ENCODE measurements at regions not wholly inside any gene's neighbourhood (a gene's known extent, or its start where the extent isn't known, plus 50 kb on each side); places are given as distances from the start of the nearest gene placed in this dataset.

DNA sequence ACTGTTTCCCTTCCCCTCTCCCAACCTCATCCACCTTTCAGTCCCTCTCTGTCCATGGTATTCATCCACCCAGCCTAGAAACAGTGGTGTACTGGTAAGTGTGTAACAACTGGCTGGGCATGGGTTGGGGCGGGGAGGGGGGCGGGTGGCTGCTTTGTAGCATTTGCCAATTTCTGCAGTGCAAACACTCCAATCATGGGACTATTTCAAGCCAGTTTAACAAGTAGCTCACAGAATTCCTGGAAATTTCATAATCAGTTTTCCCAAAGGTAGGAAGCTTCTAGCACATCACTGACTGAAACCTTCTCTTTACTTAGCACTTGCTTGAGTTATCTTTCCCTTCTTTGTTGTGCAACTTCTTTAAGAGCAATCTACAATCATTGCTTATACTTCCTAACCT, 100.8 kb upstream of the WASF3 start:
- no peak for DNase-seq (ENCODE audit: low spot score)

DNA sequence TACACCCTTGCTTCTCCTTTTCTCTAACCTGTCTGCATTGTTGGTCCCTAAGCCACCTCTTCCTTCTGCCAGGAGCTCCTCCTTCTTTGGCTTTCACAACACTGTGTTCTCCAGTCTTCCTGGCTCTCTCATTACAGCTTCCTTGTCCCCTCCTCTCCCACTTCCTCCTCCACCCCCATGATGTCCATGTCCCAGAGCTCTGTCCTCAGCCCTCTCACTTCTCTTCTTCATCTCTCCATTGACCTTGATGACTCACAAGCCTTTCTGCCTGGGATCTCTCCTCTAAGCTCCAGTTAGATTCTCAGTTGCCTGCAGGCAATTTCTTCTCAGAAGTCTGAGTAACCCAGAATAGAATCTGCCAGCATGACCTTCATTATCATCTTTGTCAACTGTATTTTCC, 100.3 kb upstream of the WASF3 start:
- DNase-seq (ENCODE audit: low spot score) = peak; percentile 22

DNA sequence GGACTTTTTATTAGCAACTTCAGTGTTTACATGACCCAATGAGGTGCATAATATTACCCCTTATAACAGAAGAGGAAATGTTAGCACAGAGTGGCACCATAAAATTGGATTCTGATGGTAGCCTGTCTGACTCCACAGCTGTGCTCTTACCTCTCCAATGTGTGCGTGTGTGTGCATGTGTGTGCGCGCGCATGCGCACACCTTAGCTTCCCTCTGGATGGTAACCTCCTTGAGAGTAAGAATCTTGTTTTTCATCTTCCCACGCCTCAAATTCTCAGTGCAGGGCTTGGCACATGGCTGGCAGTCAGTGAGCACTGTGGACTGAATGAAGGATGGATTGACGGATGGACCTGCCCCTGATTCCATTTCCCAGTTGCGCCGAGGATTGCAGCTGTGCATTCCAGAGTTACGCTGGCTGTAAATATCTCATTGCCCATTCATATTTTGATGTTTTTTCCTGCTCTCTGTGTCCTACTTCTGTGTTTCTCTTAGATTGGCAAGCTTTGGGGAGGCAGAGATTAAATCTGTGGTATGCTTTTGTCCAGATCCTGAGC, 99.2 kb upstream of the WASF3 start:
- no peak for DNase-seq (ENCODE audit: low spot score)

DNA sequence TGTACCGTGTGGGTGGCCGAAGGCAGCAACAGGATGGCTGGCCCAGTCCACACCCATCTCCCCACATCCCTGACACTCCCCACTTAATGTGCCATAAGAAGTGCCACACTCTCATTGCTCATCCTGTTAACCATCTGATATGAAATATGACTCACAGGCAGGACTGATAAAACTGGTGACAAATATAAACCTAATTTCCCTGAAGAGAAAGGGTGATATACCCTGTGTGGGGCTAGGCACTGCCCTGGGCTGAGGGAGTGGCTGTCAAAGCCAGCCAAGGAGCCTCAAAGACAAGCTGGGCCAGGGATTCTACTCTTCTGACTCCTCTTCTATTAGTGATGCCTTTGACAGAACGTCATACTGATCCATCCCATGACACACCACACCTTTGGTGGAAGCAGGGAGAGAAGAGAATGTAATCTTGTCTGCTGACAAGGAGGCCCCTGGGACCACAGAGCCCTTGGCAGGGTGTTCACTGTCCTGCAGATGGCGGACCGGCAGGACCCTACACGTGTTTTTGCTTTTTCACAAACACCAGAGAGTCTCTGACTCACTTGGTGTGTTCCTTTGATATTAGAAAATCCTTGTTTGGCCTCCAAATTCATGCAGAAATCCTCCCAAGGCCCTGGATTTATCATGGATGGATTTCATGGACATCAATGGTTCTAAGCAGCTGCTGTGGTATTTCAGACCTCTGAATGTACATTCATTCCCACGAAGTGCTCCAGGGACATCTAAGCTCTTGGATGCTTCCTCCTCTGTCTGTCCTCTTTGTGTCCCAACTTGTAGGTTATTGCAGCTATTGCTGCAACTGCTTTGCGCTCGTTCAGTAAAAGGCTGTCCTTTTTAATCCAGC, 98.0 kb upstream of the WASF3 start:
- no peak for DNase-seq (ENCODE audit: low spot score)

DNA sequence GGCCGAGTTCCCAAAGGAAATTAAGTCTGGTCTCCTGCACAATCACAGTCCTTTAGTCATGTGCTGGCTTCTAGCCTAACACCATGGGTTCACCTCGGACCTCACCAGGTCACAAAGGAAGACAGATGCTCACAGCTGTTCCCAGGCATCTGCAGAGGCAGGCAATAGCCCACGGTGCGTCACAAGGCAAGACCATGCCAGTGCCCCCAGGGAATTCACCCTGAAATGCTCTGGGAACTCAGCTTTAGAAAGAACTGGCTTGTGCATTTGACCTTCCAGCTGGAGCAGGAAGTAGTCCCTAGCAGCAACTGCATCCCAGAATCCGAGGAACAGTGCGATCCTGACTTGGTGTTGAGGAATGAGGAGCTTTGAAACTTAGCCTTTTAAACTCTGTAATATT, 96.8 kb upstream of the WASF3 start:
- DNase-seq (ENCODE audit: low spot score) = no peak

DNA sequence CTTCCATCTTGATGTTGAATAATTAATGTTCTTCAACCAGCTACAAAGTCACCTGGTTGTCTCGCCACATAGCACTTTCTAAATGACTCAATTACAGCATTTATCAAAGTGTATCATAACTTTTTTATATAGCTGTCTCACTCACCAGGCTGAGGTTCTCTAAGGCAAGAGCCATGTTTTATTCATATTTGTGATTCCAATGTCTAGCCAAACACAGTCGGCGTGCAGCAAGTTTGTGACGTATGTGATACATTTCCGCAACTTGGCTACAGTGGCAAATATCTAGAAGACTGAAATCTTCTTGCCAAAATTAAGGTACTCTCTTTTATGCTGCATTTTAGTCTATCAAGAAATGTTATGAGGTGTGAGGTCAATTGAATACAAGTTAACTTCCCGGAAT, 94.2 kb upstream of the WASF3 start:
- no peak for DNase-seq (ENCODE audit: low spot score)

DNA sequence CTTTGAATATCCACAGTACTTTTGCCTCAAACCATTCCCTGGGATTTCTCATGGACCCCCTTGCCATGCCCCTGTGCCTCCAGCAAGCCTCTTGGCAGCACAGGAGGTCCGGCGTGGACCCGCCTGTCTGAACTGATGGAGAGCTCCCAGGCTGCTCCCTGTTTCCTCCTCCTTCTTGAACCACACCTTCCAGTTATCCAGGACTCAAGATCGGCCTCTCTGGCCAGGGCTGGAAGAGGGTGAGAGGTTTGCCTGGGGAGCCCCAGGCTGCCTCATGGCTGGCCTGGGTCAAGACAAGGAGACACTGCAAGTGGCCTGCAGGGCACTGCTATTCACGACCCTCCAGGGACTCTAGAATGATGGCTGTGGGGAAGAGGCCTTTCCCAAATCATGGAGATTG, 93.6 kb upstream of the WASF3 start:
- DNase-seq (ENCODE audit: low spot score) = no peak

DNA sequence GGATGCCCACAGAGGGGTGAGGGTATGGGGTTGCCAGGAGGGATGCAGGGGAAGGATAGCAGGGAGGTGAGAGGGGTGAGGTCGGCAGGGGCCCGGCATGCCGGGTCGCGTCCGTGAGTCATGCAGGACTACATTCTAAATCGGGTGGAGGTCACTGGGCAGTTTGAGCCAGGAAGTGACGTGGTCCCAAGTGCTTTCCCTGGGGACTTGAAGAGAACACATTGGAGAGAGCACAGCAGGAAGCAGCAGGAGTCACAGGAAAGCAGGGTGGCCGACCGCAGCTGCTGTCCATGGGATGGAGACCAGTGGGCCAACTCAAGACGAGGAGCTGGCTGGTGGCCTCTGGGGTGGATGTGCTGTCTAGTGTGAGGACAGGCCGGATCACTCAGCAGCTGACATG, 92.0 kb upstream of the WASF3 start:
- DNase-seq (ENCODE audit: low spot score) = no peak

DNA sequence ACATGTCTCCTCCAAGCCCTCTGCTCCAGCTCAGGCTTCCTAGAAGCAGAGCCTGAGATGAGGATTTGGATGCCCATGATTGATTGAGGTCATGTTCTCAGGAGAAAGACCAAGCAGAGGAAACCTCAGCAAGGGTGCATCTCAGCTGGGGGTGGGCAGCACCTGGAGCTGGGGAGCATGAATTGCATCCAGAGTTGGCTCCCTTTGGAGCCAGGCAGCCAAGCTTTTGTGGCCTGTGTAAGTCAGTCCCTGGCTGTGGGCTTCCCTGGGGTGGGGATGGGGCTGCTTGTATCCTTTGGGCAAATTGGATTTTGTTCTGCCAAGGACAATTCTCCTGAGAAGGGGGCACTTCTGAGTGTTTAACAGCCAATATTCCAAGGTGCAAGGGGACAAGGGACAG, 91.5 kb upstream of the WASF3 start:
- no peak for DNase-seq (ENCODE audit: low spot score)

DNA sequence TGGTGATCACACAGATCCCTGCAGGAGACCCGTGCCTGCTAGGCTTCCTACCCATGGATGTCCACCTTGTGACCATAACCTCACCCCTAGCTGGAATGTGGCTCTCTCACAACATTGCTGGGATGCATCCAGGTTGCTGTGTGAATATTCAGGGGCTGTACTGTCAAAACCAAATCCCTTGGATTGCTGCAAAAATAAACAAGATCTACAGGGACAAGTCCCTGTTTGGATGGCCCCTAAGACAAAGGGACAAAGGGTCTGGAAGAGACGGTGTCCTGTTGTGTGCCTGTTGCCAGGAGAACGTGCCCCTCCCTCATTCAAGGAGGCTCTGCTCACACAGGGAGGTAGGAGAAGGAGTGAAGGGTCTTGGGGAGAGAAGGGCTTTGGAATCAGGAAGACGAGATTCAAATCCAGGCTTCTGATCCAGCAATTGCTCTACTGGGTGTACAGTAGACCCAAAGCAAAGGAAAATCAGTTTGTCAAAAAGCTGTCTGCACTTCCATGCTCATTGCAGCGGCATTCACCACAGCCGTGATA, 89.2 kb upstream of the WASF3 start:
- no peak for DNase-seq (ENCODE audit: low spot score)

DNA sequence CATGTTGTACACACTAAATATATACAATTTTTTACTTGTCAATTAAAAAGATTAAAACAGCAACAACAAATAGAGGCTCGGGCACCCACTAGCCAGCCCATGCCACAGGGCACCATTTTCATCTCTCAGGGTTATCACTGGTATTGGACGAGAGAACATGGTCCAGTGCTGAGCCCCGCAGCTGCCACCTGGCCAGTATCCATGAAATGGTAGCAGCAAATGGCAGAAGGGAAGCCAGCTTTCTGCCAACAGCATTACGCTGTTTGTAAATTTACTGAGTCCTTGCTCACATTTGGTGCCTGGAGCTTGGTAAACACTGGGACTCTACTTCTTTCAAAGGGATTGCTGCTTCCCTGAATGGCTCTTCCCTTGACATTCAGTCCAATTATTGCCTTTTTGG, 87.9 kb upstream of the WASF3 start:
- no peak for DNase-seq (ENCODE audit: low spot score)

DNA sequence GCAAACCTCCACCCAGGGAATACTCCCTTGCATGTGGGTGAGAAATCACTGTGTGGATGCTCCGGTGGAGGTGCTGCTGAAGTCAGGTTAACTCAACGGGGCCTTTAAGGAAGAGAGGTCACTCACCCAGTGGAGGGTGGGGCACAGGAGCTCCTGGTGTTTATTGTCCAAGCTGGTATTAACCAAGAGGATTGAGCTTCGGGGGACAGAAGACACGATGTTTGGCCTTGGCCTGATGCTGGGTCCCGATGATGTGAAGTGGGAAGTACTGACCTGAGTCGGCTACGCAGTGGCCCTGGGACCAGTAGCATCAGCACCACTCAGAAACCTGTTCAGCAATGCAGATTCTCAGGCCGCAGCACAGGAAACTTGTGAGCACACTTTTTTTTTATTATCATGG, 85.7 kb upstream of the WASF3 start:
- no peak for DNase-seq (ENCODE audit: low spot score)

DNA sequence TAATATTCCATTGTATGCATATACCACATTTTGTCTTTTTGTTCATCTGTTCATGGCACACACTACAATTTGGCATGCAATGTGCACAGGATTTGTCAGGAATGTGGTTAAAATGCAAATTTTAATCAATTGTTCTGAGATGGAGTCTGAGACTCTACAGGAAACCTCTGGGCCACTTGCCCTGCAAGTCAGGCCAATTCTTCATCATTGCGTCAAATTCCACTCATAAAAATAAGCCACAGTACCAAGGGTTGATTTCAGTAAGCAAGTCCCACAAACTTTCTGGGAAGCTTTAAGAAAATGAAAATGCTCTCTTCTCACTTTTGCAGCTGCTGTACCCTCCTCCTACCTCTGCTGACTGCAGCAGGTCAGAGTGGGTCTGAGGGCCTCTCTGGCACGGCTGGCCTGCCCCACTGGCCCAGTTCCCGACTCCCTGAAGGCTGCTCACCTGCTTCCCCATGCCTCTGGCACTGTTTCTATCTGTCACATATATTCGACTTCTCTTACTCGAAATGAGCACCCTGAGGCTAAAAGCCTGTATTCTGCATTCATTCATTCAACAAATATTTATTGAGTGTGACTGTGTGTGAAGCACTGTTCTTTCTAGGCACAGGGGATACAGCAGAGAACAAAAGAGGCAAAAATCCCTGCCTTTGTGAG, 83.8 kb upstream of the WASF3 start:
- DNase-seq (ENCODE audit: low spot score) = no peak

DNA sequence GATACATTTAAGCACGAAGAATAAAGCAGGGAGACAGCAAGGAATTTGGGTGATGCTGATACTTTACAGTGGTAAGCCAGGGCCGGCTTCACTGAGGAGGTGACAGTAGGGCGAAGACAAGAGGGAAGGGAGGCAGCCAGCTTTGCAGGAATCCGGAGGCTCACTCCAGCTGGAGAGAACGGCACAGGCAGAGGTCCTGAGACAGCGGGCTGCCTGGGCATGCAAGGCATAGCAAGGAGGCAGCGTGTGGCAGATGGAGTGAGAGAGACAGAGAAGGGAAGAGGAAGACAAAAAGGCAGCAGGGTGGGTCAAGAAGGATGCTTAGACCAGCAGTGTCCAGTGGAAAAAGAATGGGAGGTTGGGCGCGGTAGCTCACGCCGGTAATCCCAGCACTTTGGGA, 83.2 kb upstream of the WASF3 start:
- DNase-seq (ENCODE audit: low spot score) = no peak

DNA sequence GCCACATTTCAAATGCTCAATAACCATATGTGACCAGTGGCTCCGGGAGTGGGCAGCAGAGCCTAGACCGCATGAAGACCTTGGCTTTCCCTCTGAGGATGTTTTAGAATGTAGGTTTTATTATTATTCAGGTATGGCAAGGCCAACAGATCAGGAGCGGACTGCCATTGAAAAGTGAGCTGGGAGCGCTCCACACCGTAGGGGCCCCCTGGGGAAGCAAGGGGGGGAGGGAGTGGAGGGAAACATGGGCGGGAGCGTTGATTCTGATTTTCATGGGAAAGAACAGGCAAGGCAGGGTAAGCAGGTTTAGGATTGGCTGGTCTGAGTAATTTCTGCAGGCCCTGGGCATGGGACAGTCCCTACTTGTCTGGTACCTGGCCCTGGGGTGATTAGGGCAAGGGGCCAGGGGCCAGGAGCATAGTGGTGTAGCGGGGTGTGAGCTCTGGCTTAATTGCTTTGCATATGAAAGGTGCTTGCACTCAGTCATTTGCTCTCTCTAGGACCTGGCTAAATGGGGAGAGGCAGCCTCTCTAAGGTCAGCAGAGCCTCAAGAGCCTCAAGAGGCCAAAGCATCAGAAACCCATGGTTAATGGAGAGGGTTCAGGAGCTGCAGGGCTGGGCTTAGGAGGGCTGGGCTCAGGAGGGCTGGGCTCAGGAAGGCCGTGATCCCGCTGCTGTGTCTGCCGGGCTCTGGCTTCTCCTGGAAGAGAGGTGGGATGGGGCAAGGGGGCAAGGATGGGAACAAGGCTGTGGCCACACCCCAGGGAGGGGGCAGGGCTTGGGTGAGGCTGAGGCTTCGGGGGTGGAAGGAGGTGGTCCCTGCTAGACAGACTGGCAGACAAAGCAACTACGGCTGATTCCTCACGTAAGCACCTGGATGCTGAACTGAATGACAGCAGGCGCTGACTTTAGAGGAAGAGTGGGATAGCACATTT, 82.0 kb upstream of the WASF3 start:
- no peak for DNase-seq (ENCODE audit: low spot score)

DNA sequence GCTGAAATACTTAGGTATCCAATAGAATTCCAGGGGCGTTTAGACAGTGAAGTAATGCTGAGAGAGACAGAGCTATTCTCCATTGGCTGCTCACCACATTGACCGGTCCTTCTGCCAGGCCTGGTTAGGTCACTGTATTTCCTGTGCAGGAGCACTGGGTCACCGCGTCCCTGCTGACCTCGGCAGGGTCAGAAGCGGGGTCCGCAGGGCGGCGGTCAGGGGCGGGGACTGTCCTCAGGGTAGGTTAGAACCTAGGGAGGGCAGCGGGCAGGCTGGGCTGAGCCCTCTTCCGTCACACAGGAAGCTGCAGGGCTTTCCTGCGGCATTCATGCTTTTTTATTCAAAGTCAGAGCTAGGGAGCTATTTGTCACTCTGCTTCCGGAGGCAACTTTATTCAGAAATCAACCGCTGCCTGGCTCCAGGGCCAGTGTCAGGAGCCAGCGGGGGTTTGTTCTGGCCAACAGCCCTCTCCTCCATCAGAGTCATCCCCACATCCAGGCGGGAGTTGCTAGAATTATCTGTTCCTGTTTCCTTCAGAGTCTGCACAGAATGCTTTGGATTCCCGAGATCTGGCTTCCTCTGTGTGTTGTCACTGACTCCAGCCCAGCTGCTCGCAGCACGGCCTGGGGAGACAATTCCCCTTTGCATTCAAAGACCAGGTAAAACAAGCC, 81.2 kb upstream of the WASF3 start:
- DNase-seq (ENCODE audit: low spot score) = no peak

DNA sequence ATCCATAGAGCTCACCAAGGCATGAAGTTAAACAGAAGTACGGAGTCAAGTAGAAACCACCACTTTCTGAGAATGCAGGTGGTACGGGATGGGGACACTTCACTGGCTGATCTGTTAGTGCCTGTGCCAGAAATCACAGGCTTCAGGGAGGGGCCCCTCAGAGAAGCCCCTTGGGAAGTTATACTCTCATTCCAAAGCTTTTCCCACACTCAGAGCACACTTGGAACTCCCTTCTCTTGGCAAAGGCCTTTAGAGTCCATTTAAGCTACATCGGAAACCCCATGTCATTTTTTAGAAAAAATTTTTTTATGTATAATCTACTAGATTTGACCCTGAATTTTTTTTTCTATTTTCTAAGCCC, 80.7 kb upstream of the WASF3 start:
- DNase-seq (ENCODE audit: low spot score) = no peak

DNA sequence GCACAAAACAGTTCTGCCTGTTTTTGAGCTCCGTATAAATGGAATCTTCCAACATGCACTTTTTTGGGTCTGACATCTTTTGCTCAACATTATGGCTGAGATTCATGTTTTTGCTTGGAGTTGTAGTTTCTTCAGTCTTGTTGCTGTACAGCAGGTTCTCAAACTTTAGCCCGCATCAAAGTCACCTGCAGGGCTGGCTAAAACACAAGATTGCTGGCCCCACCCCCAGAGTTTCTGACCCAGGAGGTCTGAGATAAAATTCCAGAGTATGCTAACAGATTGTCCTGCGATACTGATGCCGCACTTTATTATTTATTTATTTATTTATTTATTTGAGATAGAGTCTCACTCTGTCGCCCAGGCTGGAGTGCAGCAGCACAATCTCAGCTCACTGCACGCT, 79.8 kb upstream of the WASF3 start:
- no peak for DNase-seq (ENCODE audit: low spot score)

DNA sequence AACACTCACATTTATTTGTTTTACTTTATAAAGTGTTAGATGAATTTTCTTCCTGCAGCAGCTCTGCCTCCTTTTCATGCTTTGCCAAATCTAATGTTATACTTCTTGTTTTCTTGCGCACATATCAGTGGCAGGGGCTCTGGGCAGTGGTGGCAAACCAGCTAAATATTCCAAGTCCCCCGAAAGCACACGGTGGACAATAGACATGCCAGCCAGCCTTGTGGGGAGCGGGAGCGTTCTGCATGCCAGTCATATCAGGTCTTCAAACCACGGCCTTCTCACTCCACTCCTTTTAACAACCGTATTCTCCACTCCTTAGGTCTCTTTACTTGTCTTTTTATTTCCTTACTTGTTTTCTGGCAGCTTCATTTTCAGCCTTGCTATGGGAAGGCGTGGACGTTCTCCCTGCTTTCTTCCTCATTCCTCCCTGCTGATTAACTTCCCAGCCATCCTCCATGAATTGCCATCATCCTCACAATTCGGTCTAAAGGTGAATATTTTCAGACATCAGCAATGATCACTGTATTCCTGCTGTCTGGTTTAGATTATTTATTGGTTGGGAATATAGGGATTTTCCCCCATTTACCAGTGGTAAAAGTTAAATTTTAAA, 77.1 kb upstream of the WASF3 start:
- DNase-seq (ENCODE audit: low spot score) = peak; percentile 80

DNA sequence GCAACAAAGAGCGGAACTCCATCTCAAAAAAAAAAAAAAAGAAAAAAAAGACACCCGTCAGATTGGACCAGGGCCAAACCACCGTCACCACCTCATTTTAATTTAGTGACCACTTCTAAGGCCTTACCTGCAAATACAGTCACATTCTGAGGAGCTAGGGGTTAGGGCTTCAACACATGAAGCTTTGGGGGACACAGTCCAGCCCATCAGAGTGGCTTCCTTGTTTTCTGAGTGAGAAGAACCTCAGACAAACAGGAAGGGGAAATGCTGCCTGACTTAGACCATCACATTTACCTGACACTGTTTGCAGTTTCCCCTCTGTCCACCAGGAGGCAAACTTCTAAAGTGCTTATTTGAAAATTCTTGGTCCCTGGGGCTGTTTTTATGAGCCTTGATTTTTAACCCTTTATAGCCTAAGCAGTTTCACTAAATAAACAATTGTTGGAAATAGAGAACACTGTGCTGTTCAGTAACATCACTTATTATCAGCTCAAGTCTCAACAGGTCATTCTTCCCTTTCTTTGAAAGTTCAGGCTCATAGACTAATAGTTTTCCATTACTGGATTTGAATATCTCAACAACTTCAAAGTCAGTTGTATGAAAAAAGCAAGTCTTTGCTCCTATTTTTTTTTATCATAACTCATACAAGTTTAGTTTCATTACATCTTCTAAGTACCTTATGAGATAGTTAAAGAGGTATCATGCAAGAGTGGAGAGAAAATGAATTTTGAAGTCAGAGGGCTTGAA, 74.9 kb upstream of the WASF3 start:
- peak; percentile 81 for DNase-seq (ENCODE audit: low spot score)

DNA sequence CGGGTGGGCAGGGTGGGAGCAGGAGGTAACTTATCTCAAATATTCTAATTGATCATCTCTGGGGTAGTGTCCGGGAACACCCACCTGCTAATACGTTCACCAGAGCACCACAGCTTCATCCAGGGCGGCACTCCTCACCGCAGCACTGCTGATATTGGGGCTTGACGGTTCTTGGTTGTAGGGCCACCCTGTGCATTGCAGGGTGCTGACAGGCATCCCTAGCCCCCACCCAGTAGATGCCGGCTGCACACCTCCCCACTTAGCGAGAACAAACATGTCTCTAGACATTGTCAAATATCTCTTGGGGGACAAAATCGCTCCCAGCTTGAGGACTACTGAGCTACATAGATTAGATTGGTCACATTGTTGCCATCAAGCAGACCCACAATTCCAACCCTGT, 73.9 kb upstream of the WASF3 start:
- no peak for DNase-seq (ENCODE audit: low spot score)

Data from kidney tubule cell (primary cell).